ENCODE measurements at regions not wholly inside any gene's neighbourhood (a gene's known extent, or its start where the extent isn't known, plus 50 kb on each side); places are given as distances from the start of the nearest gene placed in this dataset.

- TF ChIP-seq POLR2AphosphoS5 (IDR thresholded peaks at IDR 0.05) (no peak), POLR2A (IDR thresholded peaks at IDR 0.05) (no peak), EP300 (IDR thresholded peaks at IDR 0.05; ENCODE audit: low read depth) (no peak), CTCF (IDR thresholded peaks at IDR 0.05) (no peak)
- Histone ChIP-seq H3K4me1 (no peaks in the 10 kb centered on the region), H3K9me3 (peaks cover 0 to 4% of the 10 kb centered on the region in 2 donors), H3K27me3 (no peaks in the 10 kb centered on the region), H3K36me3 (no peaks in the 10 kb centered on the region), H3K27ac (no peak overlapping the region), H3K4me3 (no peak overlapping the region)
- 67 to 71% methylated on average over 1 to 2 of the region's 2 CpGs for WGBS, 2 donors (ENCODE audit: low coverage in 1 of 2)
- in situ Hi-C loops (cut with MboI; ENCODE audit: low pct_ligation_motif_present in 1 of 4, low pct_unique_long_range_greater_than_20kb in 1 of 4, low sequenced_read_pairs in 3 of 4): no loop called here
- intact Hi-C loops (cut with DNase I; ENCODE audit: low total_unique reads): no loop called here
- no peak for DNase-seq
Observed at GRCh38 chr18:61697306-61697909, 195.4 kb downstream of the RNF152 start.

- 61 to 82% methylated on average over 3 of the region's 3 CpGs for WGBS, 2 donors (ENCODE audit: low coverage in 1 of 2)
- TF ChIP-seq EP300 (IDR thresholded peaks at IDR 0.05; ENCODE audit: low read depth) (no peak), POLR2A (IDR thresholded peaks at IDR 0.05) (no peak), POLR2AphosphoS5 (IDR thresholded peaks at IDR 0.05) (no peak), CTCF (IDR thresholded peaks at IDR 0.05) (no peak)
Observed at GRCh38 chr18:61694236-61694635, 198.6 kb downstream of the RNF152 start.

GRCh38 chr18:61690418-61691138 is 202.2 kb downstream of the RNF152 start:
- Histone ChIP-seq H3K36me3 (no peaks in the 10 kb centered on the region), H3K4me3 (no peak overlapping the region), H3K27me3 (no peaks in the 10 kb centered on the region), H3K9me3 (peaks cover 0 to 4% of the 10 kb centered on the region in 2 donors), H3K4me1 (peaks cover 0 to 3% (median 0%) of the 10 kb centered on the region in 4 donors), H3K27ac (peak overlapping the region in 1 of 4 donors; percentile 19)
- TF ChIP-seq POLR2A (IDR thresholded peaks at IDR 0.05) (no peak), POLR2AphosphoS5 (IDR thresholded peaks at IDR 0.05) (no peak), CTCF (IDR thresholded peaks at IDR 0.05) (no peak), EP300 (IDR thresholded peaks at IDR 0.05; ENCODE audit: low read depth) (no peak)
- intact Hi-C loops (cut with DNase I; ENCODE audit: low total_unique reads): no loop called here
- no peak for DNase-seq
- in situ Hi-C loops (cut with MboI; ENCODE audit: low pct_ligation_motif_present in 1 of 4, low pct_unique_long_range_greater_than_20kb in 1 of 4, low sequenced_read_pairs in 3 of 4): no loop called here
- WGBS, 2 donors (ENCODE audit: low coverage in 1 of 2): 38 to 55% methylated on average over 3 to 5 of the region's 5 CpGs

More at GRCh38 chr18:61694236-61694635, 198.6 kb downstream of the RNF152 start:
- peaks cover 0 to 3% (median 0%) of the 10 kb centered on the region in 4 donors for H3K4me1 ChIP-seq
- intact Hi-C loops (cut with DNase I; ENCODE audit: low total_unique reads) (no loop called here), in situ Hi-C loops (cut with MboI; ENCODE audit: low pct_ligation_motif_present in 1 of 4, low pct_unique_long_range_greater_than_20kb in 1 of 4, low sequenced_read_pairs in 3 of 4) (no loop called here)
- no peaks in the 10 kb centered on the region for H3K36me3 ChIP-seq
- DNase-seq: no peak
- H3K9me3 ChIP-seq: peaks cover 0 to 4% of the 10 kb centered on the region in 2 donors
- H3K4me3 ChIP-seq: no peak overlapping the region
- no peaks in the 10 kb centered on the region for H3K27me3 ChIP-seq
- H3K27ac ChIP-seq: no peak overlapping the region

GRCh38 chr18:61687317-61687716 is 205.5 kb downstream of the RNF152 start:
- Histone ChIP-seq H3K36me3 (no peaks in the 10 kb centered on the region), H3K27me3 (no peaks in the 10 kb centered on the region), H3K27ac (no peak overlapping the region), H3K9me3 (peaks cover 0 to 4% of the 10 kb centered on the region in 2 donors), H3K4me3 (no peak overlapping the region), H3K4me1 (peaks cover 0 to 3% (median 0%) of the 10 kb centered on the region in 4 donors)
- no peak for TF ChIP-seq EP300 (IDR thresholded peaks at IDR 0.05; ENCODE audit: low read depth)
- no peak for TF ChIP-seq CTCF (IDR thresholded peaks at IDR 0.05)
- no peak for TF ChIP-seq POLR2AphosphoS5 (IDR thresholded peaks at IDR 0.05)
- TF ChIP-seq POLR2A (IDR thresholded peaks at IDR 0.05): no peak
- in situ Hi-C loops (cut with MboI; ENCODE audit: low pct_ligation_motif_present in 1 of 4, low pct_unique_long_range_greater_than_20kb in 1 of 4, low sequenced_read_pairs in 3 of 4) (no loop called here), intact Hi-C loops (cut with DNase I; ENCODE audit: low total_unique reads) (no loop called here)
- DNase-seq: no peak
- whole genome bisulfite sequencing, 2 donors (ENCODE audit: low coverage in 1 of 2): 93 to 100% methylated on average over 3 to 8 of the region's 8 CpGs
